Suprapubic skin (tissue), 4 donors: ENCODE measurements at regions not wholly inside any gene's neighbourhood (a gene's known extent, or its start where the extent isn't known, plus 50 kb on each side); places are given as distances from the start of the nearest gene placed in this dataset.

ENCODE experiments used
- DNase-seq, 2 donors: peaks; one replicate each; pipeline ENCODE4 v3.0.0-alpha.2; 2019; ENCODE audit warnings: low spot score in 2 of 2
- H3K27ac ChIP-seq: fragments of 200-600 bp; sonication (generic); one replicate; pipeline ENCODE4 v1.5.1; 2019
- H3K27me3 ChIP-seq: fragments of 200-600 bp; sonication (generic); one replicate; pipeline ENCODE4 v1.5.1; 2019
- H3K36me3 ChIP-seq: fragments of 200-600 bp; sonication (generic); one replicate; pipeline ENCODE4 v1.5.1; 2019
- H3K4me1 ChIP-seq: fragments of 200-600 bp; sonication (generic); one replicate; pipeline ENCODE4 v1.5.1; 2019
- H3K4me3 ChIP-seq: fragments of 200-600 bp; sonication (generic); one replicate; pipeline ENCODE4 v1.5.1; 2019; ENCODE audit warnings: mild to moderate bottlenecking
- H3K9me3 ChIP-seq: fragments of 200-600 bp; sonication (generic); one replicate; pipeline ENCODE4 v1.5.1; 2019
- EP300 ChIP-seq: sonication (generic); formaldehyde crosslinking; IDR thresholded peaks from one replicate; pipeline ENCODE4 v1.6.1; 2017; ENCODE audit warnings: antibody characterized with exemption
- POLR2A ChIP-seq, 2 donors: fragments of 450-650 bp; IDR thresholded peaks; one replicate each; pipeline ENCODE4 v1.6.1; 2017; ENCODE audit warnings: antibody characterized with exemption in 2 of 2, mild to moderate bottlenecking in 2 of 2, moderate library complexity in 2 of 2
- POLR2AphosphoS5 ChIP-seq, 3 donors: sonication (generic); formaldehyde crosslinking; IDR thresholded peaks; one replicate each; pipeline ENCODE4 v1.6.1; 2017; ENCODE audit warnings: antibody characterized with exemption in 3 of 3
- WGBS: methylation state at CpG from one replicate; pipeline ENCODE4 v1.1.5; 2018; 5-methylcytosine and 5-hydroxymethylcytosine counted together
- TF ChIP-seq, protein P1 (sequence below), 2 donors: fragments of 200-600 bp in 1 of 2; fragments of 450-650 bp in 1 of 2; sonication (generic) in 1 of 2; IDR thresholded peaks; one replicate each; pipeline ENCODE4 v1.5.1; 2016 to 2019; ENCODE audit warnings: antibody characterized with exemption in 2 of 2, mild to moderate bottlenecking in 1 of 2, moderate library complexity in 1 of 2

DNA sequence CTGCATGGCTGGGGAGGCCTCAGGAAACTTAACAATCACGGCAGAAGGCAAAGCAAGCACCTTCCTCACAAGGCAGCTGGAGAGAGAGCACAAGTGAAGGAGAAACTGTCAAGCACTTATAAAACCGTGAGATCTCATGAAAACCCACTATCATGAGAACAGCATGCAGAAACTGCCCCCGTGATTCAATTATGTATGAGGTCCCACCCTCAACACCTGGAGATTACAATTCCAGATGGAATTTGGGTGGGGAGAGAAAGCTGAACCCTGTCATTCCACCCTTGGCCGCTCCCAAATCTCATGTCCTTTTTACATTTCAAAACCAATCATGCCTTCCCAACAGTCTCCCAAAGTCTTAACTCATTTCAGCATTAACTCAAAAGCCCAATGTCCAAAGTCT lies 107.2 kb upstream of the ECI2 start:
- no peak for TF ChIP-seq POLR2A (IDR thresholded peaks at IDR 0.05)
- TF ChIP-seq, protein P1, sequence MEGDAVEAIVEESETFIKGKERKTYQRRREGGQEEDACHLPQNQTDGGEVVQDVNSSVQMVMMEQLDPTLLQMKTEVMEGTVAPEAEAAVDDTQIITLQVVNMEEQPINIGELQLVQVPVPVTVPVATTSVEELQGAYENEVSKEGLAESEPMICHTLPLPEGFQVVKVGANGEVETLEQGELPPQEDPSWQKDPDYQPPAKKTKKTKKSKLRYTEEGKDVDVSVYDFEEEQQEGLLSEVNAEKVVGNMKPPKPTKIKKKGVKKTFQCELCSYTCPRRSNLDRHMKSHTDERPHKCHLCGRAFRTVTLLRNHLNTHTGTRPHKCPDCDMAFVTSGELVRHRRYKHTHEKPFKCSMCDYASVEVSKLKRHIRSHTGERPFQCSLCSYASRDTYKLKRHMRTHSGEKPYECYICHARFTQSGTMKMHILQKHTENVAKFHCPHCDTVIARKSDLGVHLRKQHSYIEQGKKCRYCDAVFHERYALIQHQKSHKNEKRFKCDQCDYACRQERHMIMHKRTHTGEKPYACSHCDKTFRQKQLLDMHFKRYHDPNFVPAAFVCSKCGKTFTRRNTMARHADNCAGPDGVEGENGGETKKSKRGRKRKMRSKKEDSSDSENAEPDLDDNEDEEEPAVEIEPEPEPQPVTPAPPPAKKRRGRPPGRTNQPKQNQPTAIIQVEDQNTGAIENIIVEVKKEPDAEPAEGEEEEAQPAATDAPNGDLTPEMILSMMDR (IDR thresholded peaks at IDR 0.05) = no peak
- no peak for TF ChIP-seq POLR2AphosphoS5 (IDR thresholded peaks at IDR 0.05)
- TF ChIP-seq EP300 = no peak
- 87% methylated on average over 4 of the region's 4 CpGs for WGBS
- no peaks in the 10 kb centered on the region for H3K4me1 ChIP-seq
- no peaks in the 10 kb centered on the region for H3K27me3 ChIP-seq
- H3K27ac ChIP-seq = no peak overlapping the region
- H3K36me3 ChIP-seq = no peaks in the 10 kb centered on the region
- no peak for DNase-seq
- H3K9me3 ChIP-seq = no peaks in the 10 kb centered on the region
- H3K4me3 ChIP-seq = no peak overlapping the region

DNA sequence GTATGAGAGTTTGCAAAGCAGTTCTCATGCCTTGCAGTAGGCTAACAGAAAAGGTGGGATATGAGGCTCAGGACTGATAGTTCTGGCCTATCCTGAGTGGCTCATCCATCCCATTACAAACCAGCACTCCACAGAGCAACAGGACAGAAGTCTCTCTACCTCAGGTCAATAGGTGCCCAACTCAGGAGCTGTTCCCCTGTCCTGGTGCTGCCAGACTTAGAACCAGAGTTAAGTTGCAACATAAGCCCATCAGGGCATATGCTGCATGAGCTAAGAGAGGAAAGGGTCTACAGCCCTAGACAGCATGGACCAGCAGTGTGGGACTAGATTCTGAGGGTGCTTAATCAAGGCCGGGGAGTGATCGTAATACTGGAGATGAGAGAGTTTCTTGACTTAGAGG lies 104.8 kb upstream of the ECI2 start:
- no peaks in the 10 kb centered on the region for H3K9me3 ChIP-seq
- no peak overlapping the region for H3K27ac ChIP-seq
- no peaks in the 10 kb centered on the region for H3K27me3 ChIP-seq
- no peak overlapping the region for H3K4me3 ChIP-seq
- no peaks in the 10 kb centered on the region for H3K4me1 ChIP-seq
- no peaks in the 10 kb centered on the region for H3K36me3 ChIP-seq
- WGBS = 96% methylated on average over 2 of the region's 2 CpGs
- TF ChIP-seq, protein P1 (IDR thresholded peaks at IDR 0.05) = no peak
- no peak for TF ChIP-seq POLR2AphosphoS5 (IDR thresholded peaks at IDR 0.05)
- no peak for TF ChIP-seq EP300
- no peak for TF ChIP-seq POLR2A (IDR thresholded peaks at IDR 0.05)
- DNase-seq = no peak

DNA sequence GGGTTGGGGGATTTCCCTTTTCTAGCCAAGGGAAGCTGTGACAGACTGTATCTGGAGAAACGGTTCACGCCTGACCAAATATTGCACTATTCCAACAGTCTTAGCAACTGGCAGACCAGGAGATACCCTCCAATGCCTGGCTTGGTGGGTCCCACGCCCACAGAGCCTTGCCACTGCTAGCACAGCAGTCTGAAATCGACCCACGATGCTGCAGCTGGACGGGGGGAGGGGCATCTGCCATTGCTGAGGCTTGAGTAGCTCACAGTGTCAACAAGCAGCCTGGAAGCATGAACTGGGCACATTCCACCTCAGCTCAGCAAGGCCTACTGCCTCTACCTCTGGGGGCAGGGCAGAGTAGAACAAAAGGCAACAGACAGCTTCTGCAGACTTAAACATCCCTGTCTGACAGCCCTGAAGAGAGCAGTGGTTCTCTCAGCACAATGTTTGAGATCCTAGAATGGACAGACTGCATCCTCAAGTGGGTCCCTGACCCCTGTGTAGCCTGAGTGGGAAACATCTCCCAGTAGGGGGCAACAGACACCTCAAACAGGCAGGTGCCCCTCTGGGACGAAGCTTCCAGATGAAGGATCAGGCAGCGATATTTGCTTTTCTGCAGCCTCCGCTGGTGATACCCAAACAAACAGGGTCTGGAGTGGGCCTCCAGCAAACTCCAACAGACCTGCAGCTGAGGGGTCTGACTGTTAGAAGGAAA lies 89.9 kb upstream of the ECI2 start:
- TF ChIP-seq POLR2AphosphoS5 (IDR thresholded peaks at IDR 0.05) (no peak), POLR2A (IDR thresholded peaks at IDR 0.05) (no peak), EP300 (no peak)
- TF ChIP-seq, protein P1 (IDR thresholded peaks at IDR 0.05) = no peak
- Histone ChIP-seq H3K4me3 (no peak overlapping the region), H3K27ac (no peak overlapping the region), H3K9me3 (no peaks in the 10 kb centered on the region), H3K36me3 (no peaks in the 10 kb centered on the region), H3K4me1 (no peaks in the 10 kb centered on the region), H3K27me3 (no peaks in the 10 kb centered on the region)
- WGBS = 80% methylated on average over 6 of the region's 9 CpGs
- DNase-seq = no peak

DNA sequence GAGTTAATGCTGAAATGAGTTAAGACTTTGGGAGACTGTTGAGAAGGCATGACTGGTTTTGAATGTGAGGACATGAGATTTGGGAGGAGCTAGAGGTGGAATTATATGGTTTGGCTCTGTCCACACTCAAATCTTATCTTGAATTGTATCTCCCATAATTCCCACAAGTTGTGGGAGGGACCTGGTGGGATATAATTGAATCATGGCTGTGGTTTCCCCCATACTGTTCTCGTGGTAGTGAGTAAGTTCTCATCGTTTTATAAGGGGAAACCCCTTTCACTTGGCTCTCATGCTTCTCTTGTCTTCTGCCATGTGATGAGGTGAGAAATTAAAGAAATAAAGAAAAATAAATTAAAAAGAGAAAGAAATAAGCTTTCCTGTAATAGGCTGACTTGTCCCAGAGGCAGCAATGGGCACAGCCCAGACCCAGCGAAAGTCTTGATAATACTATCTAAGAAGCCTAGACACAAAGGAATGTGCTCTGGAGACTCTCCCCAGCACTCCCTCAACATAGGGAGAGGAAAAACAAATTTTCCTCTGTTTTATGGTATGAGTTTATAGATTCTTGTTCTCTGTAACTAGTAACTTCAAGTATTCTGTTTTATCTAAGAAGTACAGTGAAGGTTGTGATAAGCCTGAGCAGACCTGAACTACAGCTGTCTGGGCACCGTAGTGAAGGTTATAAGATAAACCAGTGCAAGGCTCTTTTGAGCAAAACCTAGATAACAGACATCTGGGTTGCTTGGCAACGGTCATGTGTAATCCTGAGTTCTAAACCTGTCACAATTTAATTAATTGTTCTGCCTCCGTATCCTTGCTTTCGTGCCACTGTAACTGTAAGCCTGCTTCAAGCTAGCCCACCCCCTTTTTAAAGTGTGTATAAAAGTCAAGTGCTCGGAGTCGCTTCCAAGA lies 88.9 kb upstream of the ECI2 start:
- DNase-seq = no peak
- H3K27me3 ChIP-seq = no peaks in the 10 kb centered on the region

More for the DNA sequence above, 88.9 kb upstream of the ECI2 start:
- Histone ChIP-seq H3K36me3 (no peaks in the 10 kb centered on the region), H3K27ac (no peak overlapping the region), H3K4me1 (no peaks in the 10 kb centered on the region), H3K4me3 (no peak overlapping the region), H3K9me3 (no peaks in the 10 kb centered on the region)
- WGBS = 47% methylated on average over 9 of the region's 9 CpGs
- TF ChIP-seq, protein P1 (IDR thresholded peaks at IDR 0.05) = no peak
- TF ChIP-seq POLR2A (IDR thresholded peaks at IDR 0.05) = no peak
- TF ChIP-seq EP300 = no peak
- TF ChIP-seq POLR2AphosphoS5 (IDR thresholded peaks at IDR 0.05) = no peak
